ENCODE measurements at regions not wholly inside any gene's neighbourhood (a gene's known extent, or its start where the extent isn't known, plus 50 kb on each side); places are given as distances from the start of the nearest gene placed in this dataset.
"Not testable (repeated sequence)": the region's sequence is repeated elsewhere in the genome, so short reads cannot be mapped to it uniquely, and the experiment has no call there.

- intact Hi-C loops (cut with micrococcal nuclease): no loop called here
Observed at GRCh38 chr18:8912348-8913326, 189.9 kb upstream of the NDUFV2 start.

GRCh38 chr18:8913606-8914403 lies 188.7 kb upstream of the NDUFV2 start:
- intact Hi-C loops (cut with micrococcal nuclease): not testable (repeated sequence)

DNA sequence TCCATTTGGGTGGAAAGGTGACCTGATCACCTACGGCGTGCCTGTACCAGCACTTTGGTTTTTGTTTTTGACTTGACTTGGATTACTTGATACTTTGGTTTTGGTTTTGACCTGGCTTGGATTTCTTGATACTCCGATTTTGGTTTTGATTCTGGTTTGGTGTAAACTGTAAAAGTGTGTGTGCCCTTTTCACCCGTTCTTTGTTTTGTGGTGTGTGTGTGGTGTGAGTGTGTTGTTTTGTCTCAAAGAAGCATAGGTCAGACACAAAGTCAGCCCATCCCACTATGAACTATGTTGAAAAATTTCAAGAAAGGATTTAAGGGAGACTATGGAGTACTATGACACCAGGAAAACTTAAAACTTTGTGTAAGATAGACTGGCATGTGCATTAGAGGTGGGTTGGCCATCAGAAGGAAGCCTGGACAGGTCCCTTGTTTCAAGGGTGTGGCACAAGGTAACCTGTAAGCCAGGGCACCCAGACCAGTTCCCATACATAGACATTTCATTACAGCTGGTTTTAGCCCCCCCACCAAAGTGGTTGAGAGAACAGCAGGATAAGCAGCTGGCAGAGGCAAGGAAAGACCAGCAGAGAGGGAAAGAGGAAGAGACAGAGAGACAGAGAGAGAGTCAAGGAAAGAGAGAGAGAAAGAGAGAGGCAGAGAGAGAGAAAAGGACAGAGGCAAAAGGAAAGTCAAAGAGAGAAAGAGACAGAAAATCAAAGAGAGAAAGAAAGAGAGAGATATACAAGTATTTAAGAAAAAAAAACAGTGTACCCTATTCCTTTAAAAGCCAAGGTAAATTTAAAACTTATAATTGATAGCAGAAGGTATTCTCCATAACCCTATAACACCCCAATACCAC lies 187.9 kb upstream of the NDUFV2 start:
- intact Hi-C loops (cut with micrococcal nuclease): not testable (repeated sequence)

DNA sequence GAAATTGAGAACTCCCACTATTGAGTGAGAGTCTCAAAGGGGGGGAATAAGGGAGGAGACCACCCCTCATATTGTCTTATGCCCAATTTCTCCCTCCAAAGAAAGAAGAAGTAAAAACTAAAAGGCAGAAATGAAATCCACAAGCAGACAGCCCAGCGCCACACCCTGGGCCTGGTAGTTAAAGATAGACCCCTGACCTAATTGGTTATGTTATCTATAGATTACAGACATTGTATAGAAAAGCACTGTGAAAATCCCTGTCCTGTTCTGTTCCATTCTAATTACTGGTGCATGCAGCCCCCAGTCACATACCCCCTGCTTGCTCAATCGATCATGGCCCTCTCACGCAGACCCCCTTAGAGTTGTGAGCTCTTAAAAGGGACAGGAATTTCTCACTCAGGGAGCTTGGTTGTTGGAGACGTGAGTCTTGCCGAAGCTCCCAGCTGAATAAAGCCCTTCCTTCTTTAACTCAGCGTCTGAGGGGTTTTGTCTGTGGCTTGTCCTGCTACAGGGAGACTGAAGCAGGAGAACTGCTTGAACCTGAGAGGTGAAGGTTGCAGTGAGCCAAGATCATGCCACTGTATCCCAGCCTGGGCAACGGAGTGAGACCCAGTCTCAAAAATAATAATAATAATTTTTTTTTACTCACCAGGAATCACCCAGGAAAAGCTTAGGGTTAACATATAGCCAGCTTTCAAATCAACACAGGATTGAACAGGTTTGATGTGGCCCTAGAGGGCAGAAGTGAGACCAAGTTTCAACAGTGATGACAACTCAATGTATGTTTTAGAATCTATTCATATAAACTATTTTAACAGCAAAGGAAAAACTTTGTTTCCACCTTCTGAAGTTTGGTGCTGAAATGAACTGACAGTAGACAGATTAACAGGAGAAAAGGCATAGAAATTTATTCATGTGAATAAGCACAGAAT lies 181.4 kb upstream of the NDUFV2 start:
- intact Hi-C loops (cut with micrococcal nuclease): not testable (repeated sequence)

GRCh38 chr18:8926464-8926863 lies 176.0 kb upstream of the NDUFV2 start:
- intact Hi-C loops (cut with micrococcal nuclease): no loop called here

DNA sequence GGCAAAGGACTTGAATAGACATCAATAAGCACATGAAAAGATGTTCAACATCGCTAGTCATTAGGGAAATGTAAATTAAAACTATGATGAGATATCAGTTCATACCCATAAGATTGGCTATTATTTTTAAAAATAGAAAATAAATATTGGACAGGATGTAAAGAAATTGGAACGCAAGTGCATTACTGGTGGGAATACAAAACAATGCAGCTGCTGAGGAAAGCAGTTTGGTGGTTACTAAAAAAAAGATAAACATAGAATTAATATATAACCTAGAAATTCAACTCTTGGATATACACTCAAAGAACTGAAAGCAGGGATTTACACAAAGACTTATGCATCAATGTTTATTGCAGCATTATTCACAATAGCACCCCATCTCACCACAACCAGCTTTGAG lies 174.5 kb upstream of the NDUFV2 start:
- intact Hi-C loops (cut with micrococcal nuclease): no loop called here

DNA sequence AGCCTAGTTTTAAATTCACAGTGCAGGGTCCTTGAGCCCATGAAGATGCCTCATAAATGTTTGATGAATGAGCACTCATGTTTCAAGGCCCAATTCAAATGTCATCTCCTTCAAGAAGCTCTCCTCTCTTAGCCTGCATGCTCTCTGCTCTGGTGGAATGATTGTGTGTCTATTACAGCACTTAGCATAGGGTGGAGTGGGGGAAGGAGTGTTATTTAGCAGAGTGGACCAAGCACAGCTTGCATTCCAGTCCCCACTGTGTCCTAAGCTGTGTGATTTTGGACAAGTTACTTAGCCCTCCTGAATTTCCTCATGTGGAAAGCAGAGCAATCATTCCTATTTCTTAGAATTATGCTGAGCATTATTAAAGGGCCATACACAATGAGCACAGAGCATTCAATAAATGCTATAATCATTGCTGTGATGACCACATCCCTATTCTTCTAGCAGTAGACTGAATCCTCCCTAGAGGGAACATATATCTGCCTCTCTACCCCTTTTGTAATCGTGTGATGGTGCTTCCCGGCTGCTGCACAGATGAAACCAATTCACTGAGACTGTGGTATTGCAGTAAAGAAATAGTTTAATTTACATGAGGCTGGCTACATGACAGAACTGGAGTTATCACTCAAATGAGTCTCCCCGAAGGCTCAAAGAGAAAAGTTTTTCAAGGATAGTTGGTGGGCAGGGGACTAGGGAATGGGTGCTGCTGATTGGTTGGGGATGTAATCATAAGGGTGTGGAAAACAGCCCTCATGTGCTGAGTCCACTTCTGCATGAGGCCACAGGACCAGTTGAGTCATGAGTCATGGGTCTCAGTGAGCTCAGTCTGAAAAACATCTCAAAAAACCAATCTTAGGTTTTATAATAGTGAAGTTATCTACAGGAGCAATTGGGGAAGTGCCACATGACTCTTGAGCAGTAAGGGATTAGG lies 173.4 kb upstream of the NDUFV2 start:
- intact Hi-C loops (cut with micrococcal nuclease): no loop called here

- intact Hi-C loops (cut with micrococcal nuclease): no loop called here
Observed at GRCh38 chr18:8930990-8931616, 171.4 kb upstream of the NDUFV2 start.

GRCh38 chr18:8932866-8933265 lies 169.6 kb upstream of the NDUFV2 start:
- intact Hi-C loops (cut with micrococcal nuclease): no loop called here

DNA sequence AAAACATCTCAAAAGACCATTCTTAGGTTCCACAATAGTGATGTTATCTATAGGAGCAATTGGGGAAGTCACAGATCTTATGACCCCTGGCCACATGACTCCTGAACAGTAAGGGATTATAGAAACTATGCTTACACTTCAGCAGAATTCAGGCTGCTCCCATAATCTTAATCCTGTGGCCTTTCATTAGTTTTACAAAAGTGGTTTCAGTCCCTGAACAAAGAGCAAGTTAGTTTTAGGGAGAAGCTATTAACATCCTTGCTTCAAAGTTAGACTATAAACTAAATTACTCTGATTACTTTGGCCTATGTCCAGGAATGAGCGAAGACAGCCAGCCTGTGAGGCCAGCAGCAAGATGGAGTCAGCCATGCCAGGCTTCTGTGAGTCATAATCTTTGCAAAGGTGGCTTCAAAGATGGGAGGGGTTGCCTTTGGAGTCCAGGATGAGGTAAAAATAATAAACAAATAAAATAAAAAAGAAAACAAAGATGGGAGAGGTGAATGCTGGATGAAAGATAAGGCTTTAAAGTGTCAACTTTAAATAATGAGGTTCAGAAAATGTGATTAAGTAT lies 168.7 kb upstream of the NDUFV2 start:
- intact Hi-C loops (cut with micrococcal nuclease): no loop called here

GRCh38 chr18:8935346-8935745 lies 167.2 kb upstream of the NDUFV2 start:
- intact Hi-C loops (cut with micrococcal nuclease): not testable (repeated sequence)

- intact Hi-C loops (cut with micrococcal nuclease): no loop called here
Observed at GRCh38 chr18:8936619-8937018, 165.9 kb upstream of the NDUFV2 start.

- intact Hi-C loops (cut with micrococcal nuclease): no loop called here
Observed at GRCh38 chr18:8937160-8938094, 165.1 kb upstream of the NDUFV2 start.

DNA sequence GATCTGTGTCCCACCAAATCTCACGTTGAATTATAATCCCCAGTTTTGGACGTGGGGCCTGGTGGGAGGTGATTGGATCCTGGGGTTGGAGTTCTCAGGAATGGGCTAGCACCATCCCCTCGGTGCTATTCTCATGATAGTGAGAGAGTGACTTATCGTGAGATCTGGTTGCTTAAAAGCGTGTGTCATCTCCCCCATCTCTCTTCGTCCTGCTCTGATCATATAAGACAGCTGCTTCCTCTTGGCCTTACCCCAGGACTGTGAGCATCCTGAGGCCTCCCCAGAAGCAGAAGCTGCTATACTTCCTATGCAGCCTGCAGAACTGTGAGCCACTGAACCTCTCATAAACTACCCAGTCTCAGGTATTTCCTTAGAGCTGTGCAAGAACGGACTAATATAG lies 163.7 kb upstream of the NDUFV2 start:
- intact Hi-C loops (cut with micrococcal nuclease): no loop called here

GRCh38 chr18:8942021-8942908 lies 160.2 kb upstream of the NDUFV2 start:
- intact Hi-C loops (cut with micrococcal nuclease): no loop called here

GRCh38 chr18:8942909-8943545 lies 159.5 kb upstream of the NDUFV2 start:
- intact Hi-C loops (cut with micrococcal nuclease): no loop called here
